NCI-H1694 treated with DMSO at 0.1 percent for 48 hours (cell line): ENCODE measurements at regions not wholly inside any gene's neighbourhood (a gene's known extent, or its start where the extent isn't known, plus 50 kb on each side); places are given as distances from the start of the nearest gene placed in this dataset.

ENCODE experiments used
- DNase-seq: peaks from one replicate; lab custom pipeline; 2025; lab: John Stamatoyannopoulos, UW

- no peak for DNase-seq
Measured at GRCh38 chr10:128281861-128282260, 155.6 kb upstream of the MKI67 start.

DNA sequence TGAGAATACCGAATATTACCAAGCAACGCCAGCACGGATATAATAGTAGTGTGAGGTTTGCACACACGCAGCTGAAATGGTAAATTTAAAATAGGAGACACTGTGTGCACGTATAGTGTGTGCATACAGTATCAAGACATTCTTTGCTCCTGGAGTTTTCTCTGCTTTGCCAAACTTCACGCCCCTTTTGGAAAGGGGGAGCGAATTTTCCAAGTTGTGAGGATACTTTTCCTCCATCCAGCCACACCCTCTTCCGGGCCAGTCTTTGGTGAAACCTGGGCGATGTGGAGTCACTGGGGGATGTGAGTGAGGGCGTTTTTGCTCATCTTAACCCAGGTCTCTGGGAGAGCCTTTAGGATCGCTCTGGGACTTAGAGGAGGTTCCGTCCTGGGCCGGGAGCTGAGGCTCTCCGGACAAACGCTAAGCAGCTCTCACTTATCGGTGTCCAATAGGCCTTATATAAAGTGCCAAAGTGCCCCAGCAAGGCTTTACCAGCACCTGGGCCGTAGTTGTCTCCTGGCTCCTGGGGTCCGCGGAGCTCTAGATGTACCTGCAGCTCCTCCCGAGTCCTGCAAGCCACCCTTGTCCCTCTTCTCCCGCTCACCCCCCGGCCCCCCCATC lies 160.0 kb upstream of the MKI67 start:
- no peak for DNase-seq

DNA sequence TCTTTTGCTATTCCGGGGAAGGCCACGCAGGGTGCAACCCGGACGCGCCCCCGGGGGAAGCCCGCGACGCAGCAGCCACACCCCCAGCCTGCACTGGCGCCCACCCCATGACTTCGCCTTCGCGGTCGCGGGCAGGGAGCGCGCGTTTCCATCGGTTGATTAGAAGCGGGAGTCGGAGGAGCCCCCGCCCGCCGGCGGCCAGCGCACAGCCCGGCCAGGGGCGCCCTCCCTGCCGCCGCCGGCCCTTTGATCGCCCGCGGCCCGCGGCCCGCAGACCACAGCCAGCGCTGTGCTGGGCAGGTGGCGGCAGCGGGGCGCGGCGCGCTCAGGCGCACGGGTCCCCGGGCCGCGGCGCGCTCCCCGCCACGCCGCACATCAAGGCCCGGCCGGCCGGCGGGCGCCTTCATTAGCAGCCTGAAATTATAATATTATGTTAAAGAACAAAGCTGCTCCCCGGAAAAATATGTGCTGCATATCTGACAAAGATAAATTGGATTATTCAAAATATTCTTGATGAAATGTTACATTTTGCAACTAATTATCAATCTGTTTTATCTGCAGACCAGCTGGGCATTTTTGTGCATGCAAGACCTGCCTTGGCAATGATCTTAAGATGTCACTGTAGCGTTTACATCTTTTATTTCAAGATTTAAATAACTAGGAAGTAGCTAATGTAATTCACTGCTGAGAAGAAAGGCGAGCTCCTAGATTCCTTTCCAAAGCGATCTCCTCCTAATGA lies 160.7 kb upstream of the MKI67 start:
- no peak for DNase-seq

DNA sequence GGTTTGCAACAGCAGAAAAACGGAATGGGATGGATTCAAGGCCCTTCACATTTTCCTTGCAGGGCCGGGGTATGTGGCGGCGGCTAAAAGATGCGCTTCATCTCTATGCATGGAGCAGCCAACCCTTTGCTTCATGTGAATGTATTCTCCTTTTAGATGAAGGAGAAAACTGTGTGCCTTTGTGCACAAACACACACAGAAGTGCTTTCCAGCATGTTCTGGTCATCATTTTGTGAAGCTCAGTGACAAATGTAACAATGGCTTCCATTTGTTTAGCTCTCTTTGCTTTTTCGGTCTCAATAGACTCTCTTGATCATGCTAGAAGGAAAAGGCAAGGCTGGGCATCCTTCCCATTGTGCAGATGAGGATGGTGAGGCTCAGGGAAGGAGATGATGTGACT lies 161.7 kb upstream of the MKI67 start:
- DNase-seq, result no peak

- no peak for DNase-seq
Measured at GRCh38 chr10:128289621-128290020, 163.4 kb upstream of the MKI67 start.

DNA sequence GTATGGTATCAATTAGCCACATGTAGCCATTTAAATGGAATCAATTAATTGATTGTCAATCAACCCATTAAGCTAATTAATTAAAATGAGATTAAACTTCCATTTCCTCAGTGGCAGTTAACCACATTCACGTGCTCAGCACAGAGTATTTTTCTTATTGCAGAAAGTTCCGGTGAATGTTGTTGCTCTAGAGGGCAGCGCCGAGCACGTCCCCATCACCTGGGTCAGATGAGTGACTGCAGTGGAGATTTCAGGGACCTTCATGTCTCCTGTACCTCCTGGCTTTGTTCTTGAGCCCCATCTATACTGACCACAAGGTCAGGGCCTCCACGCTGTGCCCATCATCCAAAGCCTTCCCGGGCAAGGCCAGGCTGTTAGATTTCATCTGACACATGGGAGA lies 168.8 kb upstream of the MKI67 start:
- no peak for DNase-seq

DNA sequence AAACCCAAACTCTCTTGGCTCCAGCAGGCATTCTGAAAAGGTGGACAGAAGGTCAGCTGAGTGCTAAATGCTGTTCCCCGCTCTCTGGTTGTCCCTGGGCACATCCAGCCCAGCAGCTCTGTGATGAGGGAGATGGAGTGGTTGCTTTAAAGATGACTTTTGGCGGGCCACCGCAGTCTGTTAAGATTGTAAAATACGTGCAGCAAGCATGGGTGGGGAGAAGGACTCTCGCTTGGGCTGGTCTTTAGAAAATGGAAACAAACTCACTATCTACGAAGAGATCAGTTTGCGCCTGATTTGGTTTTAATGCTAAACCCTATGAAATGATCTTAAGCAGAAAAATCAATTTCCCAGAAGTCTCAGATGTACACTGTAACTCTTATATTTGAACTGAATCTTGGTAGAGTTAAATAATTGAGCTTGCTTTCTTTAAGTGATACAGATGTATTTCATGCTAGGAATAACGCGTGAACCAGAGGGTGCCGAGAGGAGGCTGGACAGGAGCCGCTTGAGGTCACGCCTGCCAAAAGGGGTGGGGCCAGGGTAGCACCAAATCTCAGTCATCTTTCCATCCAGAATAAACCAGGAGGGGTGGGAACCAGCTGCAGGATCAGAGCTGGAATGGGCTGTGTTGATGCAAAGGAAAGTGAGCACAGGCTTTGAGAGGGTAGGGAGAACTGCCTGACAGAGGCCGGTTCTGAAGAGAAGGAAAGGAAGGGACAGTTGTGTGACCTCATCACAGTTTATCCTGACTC lies 170.2 kb upstream of the MKI67 start:
- no peak for DNase-seq

DNA sequence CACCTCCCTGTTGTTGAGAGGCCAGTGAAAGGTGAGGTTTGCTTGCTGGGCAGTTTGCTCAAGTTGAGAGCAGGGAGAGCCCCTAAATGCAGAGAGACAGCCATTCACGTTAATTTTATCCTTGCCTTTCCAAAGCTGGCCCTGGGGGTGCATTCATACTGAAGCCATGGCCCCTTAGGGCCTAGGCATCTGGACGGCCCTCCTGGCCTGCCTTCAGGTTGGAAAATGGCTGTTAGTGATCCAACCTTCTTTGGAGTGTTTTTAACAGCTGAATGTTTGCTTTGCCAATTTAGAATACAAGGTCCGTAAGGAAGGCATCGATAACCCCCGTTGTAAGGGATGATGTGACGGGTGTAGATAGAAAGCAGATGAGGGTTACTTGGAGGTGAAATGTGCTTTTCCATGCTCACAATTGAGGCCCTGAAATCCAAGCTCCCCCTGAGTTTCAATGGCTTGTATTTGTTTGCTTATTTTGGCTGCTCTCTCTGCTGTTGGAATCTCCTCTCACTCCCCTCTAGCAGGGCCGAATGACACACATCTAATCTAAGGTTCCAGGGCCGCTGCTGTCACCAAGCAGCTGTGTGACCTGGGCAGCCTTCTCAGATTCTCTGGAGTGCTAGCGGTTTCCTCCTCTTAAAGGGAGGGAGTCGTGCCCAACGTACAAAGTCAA lies 171.6 kb upstream of the MKI67 start:
- DNase-seq, result no peak

DNA sequence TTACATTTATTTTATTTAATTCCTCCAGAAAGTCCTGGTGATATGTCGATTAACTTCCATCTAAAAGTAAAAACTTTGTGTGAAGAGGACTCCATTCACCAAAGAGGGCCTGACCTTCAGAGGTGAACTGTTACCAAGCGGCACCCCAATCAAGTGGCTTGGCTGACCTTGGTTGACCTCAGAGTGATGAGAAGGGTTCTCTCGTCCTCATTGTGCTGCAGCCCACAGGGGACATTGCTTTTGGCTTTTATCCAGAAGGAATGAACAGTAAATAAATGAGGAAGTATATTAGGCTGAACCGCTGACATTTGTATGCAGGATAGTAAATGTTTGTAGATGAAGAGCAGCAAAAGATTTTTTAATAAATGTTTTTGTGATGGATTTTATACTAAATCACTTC lies 172.4 kb upstream of the MKI67 start:
- DNase-seq, result no peak

DNA sequence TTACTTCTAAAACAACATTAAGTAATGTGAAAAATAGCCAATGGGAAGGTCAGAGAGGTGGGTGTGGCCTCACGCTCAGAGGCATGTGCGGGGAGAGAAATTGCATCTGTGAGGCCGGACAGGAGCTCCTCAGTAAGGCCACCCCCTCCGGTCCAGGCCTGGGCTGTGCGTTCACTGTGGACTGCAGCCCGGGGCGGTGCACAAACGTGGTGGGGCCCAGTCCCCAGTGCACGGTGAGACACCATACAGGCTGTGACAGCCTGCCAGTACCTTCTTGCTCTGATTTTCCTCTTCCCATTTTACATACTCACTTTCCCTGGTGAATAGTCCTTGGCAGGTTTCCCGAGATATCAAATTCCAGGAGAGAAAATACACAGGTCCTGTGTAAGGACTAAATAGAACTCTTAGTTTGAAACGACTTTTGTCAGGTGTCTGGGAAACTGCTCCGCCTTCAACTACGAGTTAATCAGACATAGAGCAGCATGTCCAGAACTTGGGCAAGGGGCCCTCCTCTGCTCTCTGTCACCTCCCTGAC lies 174.1 kb upstream of the MKI67 start:
- no peak for DNase-seq

- DNase-seq, result no peak
Measured at GRCh38 chr10:128301051-128301450, 174.8 kb upstream of the MKI67 start.

GRCh38 chr10:128302808-128303207 lies 176.6 kb upstream of the MKI67 start:
- DNase-seq, result no peak

DNA sequence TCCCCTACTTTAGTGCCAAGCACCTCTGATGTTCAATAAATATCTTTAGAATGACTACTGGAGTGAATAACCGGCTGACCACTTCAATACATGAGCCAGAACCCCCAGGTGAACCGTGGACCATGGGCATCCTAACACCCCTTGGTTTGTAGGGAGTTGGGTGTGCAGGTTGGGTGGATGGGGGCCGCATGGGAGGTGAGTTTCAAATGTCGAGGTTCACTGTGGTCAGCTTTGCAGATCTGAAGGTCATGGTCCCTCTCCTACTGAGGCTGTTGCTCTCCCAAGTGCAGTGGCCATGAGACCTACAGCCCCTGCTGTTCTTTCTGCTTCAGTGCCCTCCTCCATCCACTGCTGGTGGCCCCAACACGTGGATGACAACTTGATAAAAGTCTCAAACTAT lies 178.0 kb upstream of the MKI67 start:
- no peak for DNase-seq

- DNase-seq, result no peak
Measured at GRCh38 chr10:128305601-128306345, 179.6 kb upstream of the MKI67 start.

GRCh38 chr10:128306535-128306934 lies 180.3 kb upstream of the MKI67 start:
- no peak for DNase-seq

GRCh38 chr10:128306966-128307365 lies 180.7 kb upstream of the MKI67 start:
- no peak for DNase-seq

DNA sequence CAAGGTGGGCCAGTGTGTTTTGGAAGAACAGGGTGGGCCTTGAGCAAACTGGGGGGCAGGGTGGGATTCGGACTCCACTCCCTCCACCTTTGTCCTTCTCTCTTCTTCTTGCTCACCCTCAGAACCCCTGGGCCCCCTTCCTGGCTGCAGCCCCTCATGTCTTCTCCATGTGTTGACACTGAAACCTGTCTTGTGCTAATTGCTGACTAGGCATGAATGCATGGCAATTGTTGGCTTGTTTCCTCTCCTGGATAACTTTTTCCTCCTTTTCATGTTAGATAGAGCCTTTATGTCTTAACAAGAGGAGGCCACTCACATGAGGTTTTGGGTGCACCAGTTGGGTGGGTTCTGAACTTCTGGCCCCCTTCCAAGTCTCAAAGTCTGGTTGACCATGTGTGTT lies 181.6 kb upstream of the MKI67 start:
- DNase-seq, result no peak

DNA sequence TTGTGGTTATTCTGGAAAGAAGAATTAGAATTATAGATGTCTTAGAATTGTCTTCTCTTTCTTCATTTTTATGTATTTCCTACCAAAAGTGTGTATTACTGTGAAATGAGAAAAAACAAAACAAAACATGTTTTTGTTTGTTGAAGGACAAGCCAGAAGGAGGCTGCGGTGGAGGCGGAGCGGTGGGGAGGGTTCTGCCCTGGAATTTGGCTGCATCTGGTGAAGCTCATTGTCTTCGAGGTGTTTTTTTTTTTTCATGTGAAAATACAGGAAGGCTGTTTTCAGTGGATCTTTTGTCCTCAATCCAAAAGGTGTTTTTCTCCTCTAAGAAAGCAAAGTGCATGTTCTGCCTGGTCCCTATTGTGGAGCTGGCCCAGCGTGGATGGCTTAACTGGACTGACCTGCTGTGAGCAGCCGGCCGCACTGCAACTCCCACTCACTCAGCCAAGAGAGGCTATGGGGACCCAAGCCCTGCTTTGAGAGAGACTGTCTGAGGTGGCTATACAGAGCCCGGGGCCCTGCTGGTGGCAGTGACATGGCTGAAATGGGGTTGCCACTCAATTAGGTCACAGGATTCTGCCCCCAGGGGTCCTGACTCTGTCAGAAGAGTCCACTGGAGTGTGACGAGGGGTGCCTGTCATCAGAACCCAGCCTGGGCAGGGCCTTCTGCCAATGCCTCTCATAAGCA lies 184.9 kb upstream of the MKI67 start:
- DNase-seq, result no peak

- DNase-seq, result no peak
Measured at GRCh38 chr10:128312250-128312649, 186.0 kb upstream of the MKI67 start.

GRCh38 chr10:128314686-128315085 lies 188.5 kb upstream of the MKI67 start:
- DNase-seq, result no peak

- DNase-seq, result no peak
Measured at GRCh38 chr10:128316121-128316726, 190.0 kb upstream of the MKI67 start.
